ENCODE measurements at regions not wholly inside any gene's neighbourhood (a gene's known extent, or its start where the extent isn't known, plus 50 kb on each side); places are given as distances from the start of the nearest gene placed in this dataset.
"Not testable (repeated sequence)": the region's sequence is repeated elsewhere in the genome, so short reads cannot be mapped to it uniquely, and the experiment has no call there.

DNA sequence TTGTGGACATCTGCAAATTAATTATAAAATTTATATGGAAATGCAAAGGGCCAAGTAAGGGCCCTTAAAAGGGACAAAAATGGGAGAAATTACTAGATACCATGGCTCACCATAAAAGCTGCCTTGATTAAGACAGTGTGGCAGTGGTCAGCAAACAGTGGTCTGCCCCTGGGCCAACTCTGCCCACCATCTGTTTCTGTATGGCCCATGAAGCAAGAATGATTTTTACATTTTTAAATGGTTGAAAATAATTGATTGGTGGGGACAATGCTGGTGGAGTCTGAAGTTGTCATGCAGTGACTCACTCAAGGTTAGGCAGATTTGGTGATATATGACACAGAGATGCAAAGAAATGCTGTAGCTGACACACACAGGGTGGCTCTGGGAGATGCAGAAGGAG lies 295.6 kb downstream of the RTP5 start:
- DNase-seq, result not testable (repeated sequence)

DNA sequence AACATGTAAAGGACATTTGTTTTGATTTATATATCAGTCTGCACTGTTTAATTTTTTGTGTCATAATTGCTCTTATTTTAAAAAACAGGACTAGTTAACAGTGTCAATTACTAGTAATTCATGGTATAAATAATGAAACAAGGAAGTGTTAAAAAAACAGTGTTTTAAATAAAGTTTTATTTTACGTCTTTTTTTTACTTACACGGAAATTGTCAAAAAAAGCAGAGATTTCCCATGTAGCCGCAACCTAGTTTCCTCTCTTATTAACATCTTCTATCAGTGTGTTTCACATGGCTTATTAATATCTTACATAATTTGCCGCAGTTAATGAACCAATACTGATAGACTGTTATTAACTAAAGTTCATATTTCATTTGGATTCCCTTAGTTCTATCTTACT lies 301.8 kb downstream of the RTP5 start:
- DNase-seq, result not testable (repeated sequence)
